Peyer's patch (tissue), 4 donors: ENCODE measurements at regions not wholly inside any gene's neighbourhood (a gene's known extent, or its start where the extent isn't known, plus 50 kb on each side); places are given as distances from the start of the nearest gene placed in this dataset.

Source experiments
- POLR2A ChIP-seq, 2 donors: fragments of 450-650 bp; IDR thresholded peaks; one replicate each; pipeline ENCODE4 v1.5.1; 2017; ENCODE audit warnings: antibody characterized with exemption in 2 of 2, mild to moderate bottlenecking in 2 of 2, moderate library complexity in 2 of 2
- TF ChIP-seq, protein P1 (sequence below), 6 experiments: fragments of 450-650 bp in 4 of 6; fragments of 200-600 bp in 2 of 6; sonication (generic) in 1 of 6; IDR thresholded peaks; one replicate each; pipeline ENCODE4 v1.5.1; 2017 to 2019; ENCODE audit warnings: antibody characterized with exemption in 6 of 6, mild to moderate bottlenecking in 3 of 6, moderate library complexity in 1 of 6

DNA sequence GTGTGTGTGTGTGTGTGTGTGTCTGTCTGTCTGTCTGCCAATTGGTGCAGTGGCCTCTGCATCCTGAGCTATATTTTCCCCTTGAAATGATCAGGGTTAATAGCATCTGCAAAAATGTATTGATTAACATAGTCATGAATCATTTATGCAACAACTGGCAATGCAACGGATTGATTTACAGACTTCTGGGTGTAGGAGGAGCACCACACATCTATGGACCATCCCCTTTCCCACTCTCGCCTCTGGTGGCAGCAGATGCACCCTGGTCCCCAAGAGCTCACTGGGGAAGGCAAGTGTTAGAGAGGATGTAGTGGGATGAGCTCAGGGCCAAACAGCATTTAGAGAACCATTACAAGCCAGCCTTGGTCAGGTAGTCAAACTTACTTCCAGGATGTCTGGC lies 272.7 kb upstream of the C2CD4B start:
- TF ChIP-seq, protein P1, sequence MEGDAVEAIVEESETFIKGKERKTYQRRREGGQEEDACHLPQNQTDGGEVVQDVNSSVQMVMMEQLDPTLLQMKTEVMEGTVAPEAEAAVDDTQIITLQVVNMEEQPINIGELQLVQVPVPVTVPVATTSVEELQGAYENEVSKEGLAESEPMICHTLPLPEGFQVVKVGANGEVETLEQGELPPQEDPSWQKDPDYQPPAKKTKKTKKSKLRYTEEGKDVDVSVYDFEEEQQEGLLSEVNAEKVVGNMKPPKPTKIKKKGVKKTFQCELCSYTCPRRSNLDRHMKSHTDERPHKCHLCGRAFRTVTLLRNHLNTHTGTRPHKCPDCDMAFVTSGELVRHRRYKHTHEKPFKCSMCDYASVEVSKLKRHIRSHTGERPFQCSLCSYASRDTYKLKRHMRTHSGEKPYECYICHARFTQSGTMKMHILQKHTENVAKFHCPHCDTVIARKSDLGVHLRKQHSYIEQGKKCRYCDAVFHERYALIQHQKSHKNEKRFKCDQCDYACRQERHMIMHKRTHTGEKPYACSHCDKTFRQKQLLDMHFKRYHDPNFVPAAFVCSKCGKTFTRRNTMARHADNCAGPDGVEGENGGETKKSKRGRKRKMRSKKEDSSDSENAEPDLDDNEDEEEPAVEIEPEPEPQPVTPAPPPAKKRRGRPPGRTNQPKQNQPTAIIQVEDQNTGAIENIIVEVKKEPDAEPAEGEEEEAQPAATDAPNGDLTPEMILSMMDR (IDR thresholded peaks at IDR 0.05): no peak
- TF ChIP-seq POLR2A (IDR thresholded peaks at IDR 0.05): no peak
